ENCODE measurements at regions not wholly inside any gene's neighbourhood (a gene's known extent, or its start where the extent isn't known, plus 50 kb on each side); places are given as distances from the start of the nearest gene placed in this dataset.
"Not testable (repeated sequence)": the region's sequence is repeated elsewhere in the genome, so short reads cannot be mapped to it uniquely, and the experiment has no call there.

- DNase-seq, result not testable (repeated sequence)
These were observed 50.4 kb upstream of the TTC34 start for GRCh38 chr1:2851918-2852317.

GRCh38 chr1:2853711-2854110 is 52.2 kb upstream of the TTC34 start:
- no peak for DNase-seq

- no peak for DNase-seq
These were observed 52.7 kb upstream of the TTC34 start for GRCh38 chr1:2854151-2854550.

GRCh38 chr1:2854611-2855010 is 53.1 kb upstream of the TTC34 start:
- no peak for DNase-seq

- DNase-seq, result no peak
These were observed 53.9 kb upstream of the TTC34 start for GRCh38 chr1:2855206-2856065.

- DNase-seq, result no peak
These were observed 54.5 kb upstream of the TTC34 start for GRCh38 chr1:2856066-2856390.

- DNase-seq, result no peak
These were observed 55.3 kb upstream of the TTC34 start for GRCh38 chr1:2856676-2857375.

GRCh38 chr1:2857521-2857920 is 56.0 kb upstream of the TTC34 start:
- no peak for DNase-seq

- no peak for DNase-seq
These were observed 57.2 kb upstream of the TTC34 start for GRCh38 chr1:2858676-2859075.

GRCh38 chr1:2859219-2859880 is 57.9 kb upstream of the TTC34 start:
- DNase-seq, result no peak

- no peak for DNase-seq
These were observed 58.5 kb upstream of the TTC34 start for GRCh38 chr1:2859881-2860430.

GRCh38 chr1:2860476-2861142 is 59.1 kb upstream of the TTC34 start:
- DNase-seq, result no peak

- DNase-seq, result no peak
These were observed 59.9 kb upstream of the TTC34 start for GRCh38 chr1:2861143-2861987.

GRCh38 chr1:2861988-2862813 is 60.7 kb upstream of the TTC34 start:
- DNase-seq, result no peak

- DNase-seq, result no peak
These were observed 61.5 kb upstream of the TTC34 start for GRCh38 chr1:2862814-2863647.

- no peak for DNase-seq
These were observed 62.1 kb upstream of the TTC34 start for GRCh38 chr1:2863648-2863963.

GRCh38 chr1:2864203-2864905 is 62.9 kb upstream of the TTC34 start:
- no peak for DNase-seq

GRCh38 chr1:2865000-2865399 is 63.5 kb upstream of the TTC34 start:
- no peak for DNase-seq

GRCh38 chr1:2865571-2866421 is 64.3 kb upstream of the TTC34 start:
- DNase-seq, result no peak
